SK-N-SH treated with all-trans-retinoic acid at 6 μM for 48 hours (cell line): ENCODE measurements at regions not wholly inside any gene's neighbourhood (a gene's known extent, or its start where the extent isn't known, plus 50 kb on each side); places are given as distances from the start of the nearest gene placed in this dataset.

ENCODE experiments used
- CSDC2 ChIP-seq: fragments of 250-450 bp; sonication (Bioruptor Pico); IDR thresholded peaks from 2 replicates; pipeline ENCODE4 v1.5.0; 2020; ENCODE audit warnings: mild to moderate bottlenecking, moderate library complexity
- ZFP3 ChIP-seq: fragments of 250-450 bp; sonication (Bioruptor Pico); IDR thresholded peaks from 2 replicates; pipeline ENCODE4 v1.5.0; 2020; ENCODE audit warnings: mild to moderate bottlenecking, moderate library complexity
- TF ChIP-seq, protein P1 (sequence below): fragments of 250-450 bp; sonication (Bioruptor Pico); IDR thresholded peaks from 2 replicates; pipeline ENCODE4 v1.8.0; 2020; ENCODE audit warnings: mild to moderate bottlenecking, moderate library complexity, borderline replicate concordance

DNA sequence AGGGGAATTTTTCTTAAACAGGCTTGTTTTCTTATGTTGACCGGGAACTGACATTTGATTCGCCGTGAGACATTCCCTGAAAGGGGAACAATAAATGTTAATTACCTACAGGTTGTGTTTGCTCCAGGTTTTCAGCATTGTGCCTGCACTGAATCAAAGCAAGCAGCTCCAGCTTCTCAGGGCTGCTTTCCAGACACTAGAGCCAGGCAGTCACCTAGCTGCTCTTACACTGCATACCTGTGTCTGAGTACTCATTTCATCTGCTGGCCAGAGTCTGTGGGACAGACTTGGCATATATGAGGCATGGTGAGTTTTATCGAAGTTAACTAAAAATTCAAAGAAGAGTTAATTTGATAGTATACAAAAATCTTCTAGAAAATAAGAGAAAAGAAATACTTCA lies 951.8 kb upstream of the MAP3K7 start:
- TF ChIP-seq, protein P1, sequence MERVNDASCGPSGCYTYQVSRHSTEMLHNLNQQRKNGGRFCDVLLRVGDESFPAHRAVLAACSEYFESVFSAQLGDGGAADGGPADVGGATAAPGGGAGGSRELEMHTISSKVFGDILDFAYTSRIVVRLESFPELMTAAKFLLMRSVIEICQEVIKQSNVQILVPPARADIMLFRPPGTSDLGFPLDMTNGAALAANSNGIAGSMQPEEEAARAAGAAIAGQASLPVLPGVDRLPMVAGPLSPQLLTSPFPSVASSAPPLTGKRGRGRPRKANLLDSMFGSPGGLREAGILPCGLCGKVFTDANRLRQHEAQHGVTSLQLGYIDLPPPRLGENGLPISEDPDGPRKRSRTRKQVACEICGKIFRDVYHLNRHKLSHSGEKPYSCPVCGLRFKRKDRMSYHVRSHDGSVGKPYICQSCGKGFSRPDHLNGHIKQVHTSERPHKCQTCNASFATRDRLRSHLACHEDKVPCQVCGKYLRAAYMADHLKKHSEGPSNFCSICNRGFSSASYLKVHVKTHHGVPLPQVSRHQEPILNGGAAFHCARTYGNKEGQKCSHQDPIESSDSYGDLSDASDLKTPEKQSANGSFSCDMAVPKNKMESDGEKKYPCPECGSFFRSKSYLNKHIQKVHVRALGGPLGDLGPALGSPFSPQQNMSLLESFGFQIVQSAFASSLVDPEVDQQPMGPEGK (CRISPR knock-in tag), result no peak
- TF ChIP-seq CSDC2 (CRISPR knock-in tag) (no peak), ZFP3 (CRISPR knock-in tag) (no peak)
